A549 (cell line): ENCODE measurements at regions not wholly inside any gene's neighbourhood (a gene's known extent, or its start where the extent isn't known, plus 50 kb on each side); places are given as distances from the start of the nearest gene placed in this dataset.
A peak's percentile ranks its signal among the peaks of the same experiment; 100 is the strongest.
"Not testable (repeated sequence)": the region's sequence is repeated elsewhere in the genome, so short reads cannot be mapped to it uniquely, and the experiment has no call there.

Experiments used
- ATAC-seq, 2 experiments: fragments of 200-7000 bp in 1 of 2; fragments of >200 bp in 1 of 2; cut with Nextera tagmentation in 1 of 2; cut with Tn5 transposase in 1 of 2; 3 replicates each; pipeline versions ENCODE4 v1.8.0 to v1.9.1; 2018 to 2020; ENCODE audit warnings: mild to moderate bottlenecking in 1 of 2, moderate library complexity in 1 of 2
- CTCF ChIA-PET: fragments of 300-600 bp; sonication (Branson Sonifier 250); formaldehyde crosslinking; extraction: SDS; loops from one replicate; lab custom pipeline; 2021; ENCODE audit warnings: antibody characterized with exemption, inconsistent platforms; lab: Yijun Ruan, JAX
- POLR2A ChIA-PET: fragments of 350-600 bp; formaldehyde crosslinking; extraction: SDS; loops from one replicate; lab custom pipeline; 2021; ENCODE audit warnings: antibody characterized with exemption, inconsistent platforms; lab: Yijun Ruan, JAX
- DNase-seq, 2 experiments: peaks; one replicate each; pipeline versions ENCODE4 v3.0.0 to v3.0.0-alpha.2; 2011 to 2016; ENCODE audit warnings: low read depth in 1 of 2, low spot score in 1 of 2
- FAIRE-seq: peaks from 2 replicates; lab custom pipeline; 2011; peaks lifted over from hg19 to GRCh38; lab: Jason Lieb, UNC
- H3K27ac ChIP-seq, 2 experiments: fragments of >200 bp; sonication (Bioruptor Twin); formaldehyde crosslinking; 3 replicates each; pipeline ENCODE4 v1.5.1; 2016 to 2017
- H3K4me1 ChIP-seq: fragments of >200 bp; sonication (Bioruptor Twin); formaldehyde crosslinking; 3 replicates; pipeline ENCODE4 v1.6.1; 2016
- H3K4me2 ChIP-seq: fragments of >200 bp; sonication (Bioruptor Twin); formaldehyde crosslinking; 3 replicates; pipeline ENCODE4 v1.6.1; 2016
- H3K4me3 ChIP-seq: fragments of >200 bp; sonication (Bioruptor Twin); formaldehyde crosslinking; 3 replicates; pipeline ENCODE4 v1.5.1; 2016
- H3K9me3 ChIP-seq: fragments of >200 bp; sonication (Bioruptor Twin); formaldehyde crosslinking; 3 replicates; pipeline ENCODE4 v1.6.1; 2016
- CEBPB ChIP-seq, 2 experiments: fragments of >200 bp in 1 of 2; sonication (Bioruptor Twin) in 1 of 2; formaldehyde crosslinking in 1 of 2; IDR thresholded peaks; 2 replicates each; pipeline ENCODE4 v1.6.1; 2012 to 2016
- CHD2 ChIP-seq: fragments of 150-350 bp; IDR thresholded peaks from 2 replicates; pipeline ENCODE4 v1.6.1; 2014; ENCODE audit warnings: low read length; ENCODE audit not compliant: partially characterized antibody
- EHF ChIP-seq: fragments of 250-450 bp; sonication (Bioruptor Pico); IDR thresholded peaks from 2 replicates; pipeline ENCODE4 v1.5.0; 2020; ENCODE audit warnings: mild to moderate bottlenecking
- EHMT2 ChIP-seq: fragments of 200-600 bp; sonication (generic); IDR thresholded peaks from 2 replicates; pipeline ENCODE4 v1.6.1; 2016; ENCODE audit warnings: antibody characterized with exemption, low read depth, mild to moderate bottlenecking, moderate library complexity
- FOSL2 ChIP-seq, 2 experiments: fragments of 450-650 bp in 1 of 2; fragments of >200 bp in 1 of 2; sonication (Bioruptor Twin) in 1 of 2; formaldehyde crosslinking; IDR thresholded peaks; 2 replicates each; pipeline versions ENCODE4 v1.5.0 to v1.6.1; 2016 to 2020; ENCODE audit warnings: mild to moderate bottlenecking in 1 of 2, moderate library complexity in 1 of 2
- HEYL ChIP-seq: fragments of 250-450 bp; sonication (Bioruptor Pico); IDR thresholded peaks from 2 replicates; pipeline ENCODE4 v1.8.0; 2021; ENCODE audit warnings: mild to moderate bottlenecking, moderate library complexity
- HOXA7 ChIP-seq: fragments of 250-450 bp; sonication (Bioruptor Pico); IDR thresholded peaks from 2 replicates; pipeline ENCODE4 v1.5.0; 2020; ENCODE audit warnings: mild to moderate bottlenecking, moderate library complexity
- KDM1A ChIP-seq: fragments of 200-600 bp; sonication (generic); IDR thresholded peaks from 2 replicates; pipeline ENCODE4 v1.6.1; 2016; ENCODE audit warnings: low read depth, mild to moderate bottlenecking
- KDM5A ChIP-seq: fragments of 200-600 bp; sonication (generic); IDR thresholded peaks from 2 replicates; pipeline ENCODE4 v1.6.1; 2016; ENCODE audit warnings: antibody characterized with exemption, mild to moderate bottlenecking
- MYC ChIP-seq: IDR thresholded peaks from 2 replicates; pipeline ENCODE4 v1.6.1; 2012; ENCODE audit warnings: mild to moderate bottlenecking, inconsistent platforms, low read length, improper control_type of control experiment, borderline replicate concordance
- RNF2 ChIP-seq: fragments of 200-600 bp; sonication (generic); IDR thresholded peaks from 2 replicates; pipeline ENCODE4 v1.6.1; 2016; ENCODE audit warnings: low read depth, mild to moderate bottlenecking, antibody characterized with exemption, moderate library complexity, borderline replicate concordance
- SMC3 ChIP-seq: fragments of >200 bp; sonication (Bioruptor Twin); formaldehyde crosslinking; IDR thresholded peaks from 3 replicates; pipeline ENCODE4 v1.6.1; 2018; ENCODE audit warnings: inconsistent platforms
- TP53 ChIP-seq: fragments of 250-450 bp; sonication (Bioruptor Pico); IDR thresholded peaks from 2 replicates; pipeline ENCODE4 v1.5.0; 2021; ENCODE audit warnings: mild to moderate bottlenecking, moderate library complexity
- ZC3H11A ChIP-seq: fragments of 450-650 bp; IDR thresholded peaks from 2 replicates; pipeline ENCODE4 v1.6.1; 2014; ENCODE audit warnings: antibody characterized with exemption, mild to moderate bottlenecking
- ZFP36 ChIP-seq: fragments of 450-650 bp; IDR thresholded peaks from 2 replicates; pipeline ENCODE4 v1.6.1; 2014; ENCODE audit warnings: borderline replicate concordance; ENCODE audit not compliant: partially characterized antibody
- ZSCAN20 ChIP-seq: fragments of 250-450 bp; sonication (Bioruptor Pico); IDR thresholded peaks from 2 replicates; pipeline ENCODE4 v1.8.0; 2022; ENCODE audit warnings: mild to moderate bottlenecking, moderate library complexity
- WGBS: methylation state at CpG from one replicate; pipeline ENCODE4 v1.1.6; 2017; ENCODE audit errors: missing lambda C conversion rate; 5-methylcytosine and 5-hydroxymethylcytosine counted together
- TF ChIP-seq, protein P1 (sequence below): fragments of 250-450 bp; sonication (Bioruptor Pico); IDR thresholded peaks from 2 replicates; pipeline ENCODE4 v1.5.0; 2021; ENCODE audit warnings: mild to moderate bottlenecking, moderate library complexity, borderline replicate concordance
- TF ChIP-seq, protein P2 (sequence below): IDR thresholded peaks from 2 replicates; pipeline ENCODE4 v1.6.1; 2012

DNA sequence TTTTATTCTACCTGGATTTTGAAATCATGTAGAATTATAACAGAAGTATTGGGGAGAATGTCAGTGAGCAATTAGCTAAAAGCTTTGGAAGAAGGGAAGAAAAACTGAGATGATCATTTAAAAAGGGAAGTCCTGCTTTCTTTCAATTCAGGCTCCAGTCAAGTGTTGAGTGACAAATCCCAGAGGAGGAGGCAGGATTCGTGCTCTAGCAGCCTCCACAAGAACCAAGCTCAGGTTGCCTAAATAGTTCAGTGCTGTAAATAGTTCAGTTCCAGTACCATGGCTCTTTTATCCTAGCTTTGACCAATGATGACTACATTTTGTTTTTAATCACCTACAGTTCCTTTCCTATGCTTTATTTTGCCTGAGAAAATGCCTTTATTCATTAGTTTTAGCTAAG, 204.9 kb upstream of the NREP start:
- ATAC-seq = no peak
- TF ChIP-seq SMC3 (no peak), FOSL2 (IDR thresholded peaks at IDR 0.05) (no peak), FOSL2 (CRISPR knock-in tag; IDR thresholded peaks at IDR 0.05) (no peak), CHD2 (no peak), TP53 (no peak), KDM5A (no peak), HOXA7 (CRISPR knock-in tag) (no peak)
- TF ChIP-seq, protein P1, sequence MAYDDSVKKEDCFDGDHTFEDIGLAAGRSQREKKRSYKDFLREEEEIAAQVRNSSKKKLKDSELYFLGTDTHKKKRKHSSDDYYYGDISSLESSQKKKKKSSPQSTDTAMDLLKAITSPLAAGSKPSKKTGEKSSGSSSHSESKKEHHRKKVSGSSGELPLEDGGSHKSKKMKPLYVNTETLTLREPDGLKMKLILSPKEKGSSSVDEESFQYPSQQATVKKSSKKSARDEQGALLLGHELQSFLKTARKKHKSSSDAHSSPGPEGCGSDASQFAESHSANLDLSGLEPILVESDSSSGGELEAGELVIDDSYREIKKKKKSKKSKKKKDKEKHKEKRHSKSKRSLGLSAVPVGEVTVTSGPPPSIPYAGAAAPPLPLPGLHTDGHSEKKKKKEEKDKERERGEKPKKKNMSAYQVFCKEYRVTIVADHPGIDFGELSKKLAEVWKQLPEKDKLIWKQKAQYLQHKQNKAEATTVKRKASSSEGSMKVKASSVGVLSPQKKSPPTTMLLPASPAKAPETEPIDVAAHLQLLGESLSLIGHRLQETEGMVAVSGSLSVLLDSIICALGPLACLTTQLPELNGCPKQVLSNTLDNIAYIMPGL (CRISPR knock-in tag) = no peak
- TF ChIP-seq, protein P2, sequence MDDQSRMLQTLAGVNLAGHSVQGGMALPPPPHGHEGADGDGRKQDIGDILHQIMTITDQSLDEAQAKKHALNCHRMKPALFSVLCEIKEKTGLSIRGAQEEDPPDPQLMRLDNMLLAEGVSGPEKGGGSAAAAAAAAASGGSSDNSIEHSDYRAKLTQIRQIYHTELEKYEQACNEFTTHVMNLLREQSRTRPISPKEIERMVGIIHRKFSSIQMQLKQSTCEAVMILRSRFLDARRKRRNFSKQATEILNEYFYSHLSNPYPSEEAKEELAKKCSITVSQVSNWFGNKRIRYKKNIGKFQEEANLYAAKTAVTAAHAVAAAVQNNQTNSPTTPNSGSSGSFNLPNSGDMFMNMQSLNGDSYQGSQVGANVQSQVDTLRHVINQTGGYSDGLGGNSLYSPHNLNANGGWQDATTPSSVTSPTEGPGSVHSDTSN = no peak
- ChIA-PET CTCF (no interaction called here), POLR2A (no interaction called here)
- 0% methylated on average over 1 of the region's 1 CpG for WGBS
- no peak overlapping the region for H3K27ac ChIP-seq
- DNase-seq = no peak
- H3K9me3 ChIP-seq = no peaks in the 10 kb centered on the region; the same call in 2 of the 3 replicates
- no peak overlapping the region for H3K4me2 ChIP-seq
- H3K4me3 ChIP-seq = no peak overlapping the region
- no peaks in the 10 kb centered on the region for H3K4me1 ChIP-seq
- FAIRE-seq = no peak

DNA sequence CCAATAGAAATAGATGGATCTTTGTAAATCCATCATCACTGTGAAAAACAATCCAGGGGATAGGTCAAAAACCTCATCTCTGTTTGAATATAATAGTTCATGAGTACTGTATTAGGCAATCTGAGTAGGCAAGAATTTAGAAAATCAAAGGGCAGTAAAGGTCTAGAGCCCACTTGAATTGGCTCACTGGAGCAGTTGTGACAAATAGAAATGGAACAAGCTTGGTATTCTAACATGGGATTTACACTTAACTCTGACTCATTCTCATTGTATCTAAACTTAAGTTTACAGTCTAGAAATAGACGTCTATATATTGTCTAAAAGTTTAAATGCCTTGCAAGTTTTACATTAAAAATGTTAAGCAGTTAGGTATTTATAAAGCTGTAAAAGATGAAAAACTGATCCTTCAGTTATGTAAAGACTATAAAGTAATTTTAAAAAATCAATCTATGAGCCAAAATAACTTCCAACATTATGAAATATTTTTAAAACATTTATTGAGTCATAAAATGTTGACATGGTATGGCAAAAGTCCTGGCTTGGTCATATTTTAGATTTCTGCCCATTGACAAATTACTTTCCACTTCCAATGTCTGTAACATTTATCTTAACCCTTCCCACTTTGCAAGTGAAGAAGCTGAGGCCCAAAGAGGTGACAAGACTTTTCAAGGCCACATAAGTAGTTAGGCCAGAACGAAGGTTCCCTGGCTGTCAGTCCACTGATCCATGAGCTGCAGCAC, 203.7 kb upstream of the NREP start:
- TF ChIP-seq RNF2 = no peak
- TF ChIP-seq EHMT2 = no peak
- no peak for TF ChIP-seq CEBPB (IDR thresholded peaks at IDR 0.05)
- TF ChIP-seq ZFP36 = no peak
- TF ChIP-seq ZSCAN20 = no peak
- no peak for TF ChIP-seq KDM1A
- no peak for TF ChIP-seq HEYL (CRISPR knock-in tag)
- no peak for TF ChIP-seq EHF (CRISPR knock-in tag)
- no peak for TF ChIP-seq MYC
- POLR2A ChIA-PET = no interaction called here
- Histone ChIP-seq H3K4me3 (no peak overlapping the region), H3K4me1 (no peaks in the 10 kb centered on the region), H3K27ac (no peak overlapping the region), H3K9me3 (no peaks in the 10 kb centered on the region; the same call in 2 of the 3 replicates), H3K4me2 (no peak overlapping the region)
- 8% methylated on average over 2 of the region's 2 CpGs for WGBS
- no peak for DNase-seq
- no peak for FAIRE-seq
- no peak for ATAC-seq
- CTCF ChIA-PET = no interaction called here

DNA sequence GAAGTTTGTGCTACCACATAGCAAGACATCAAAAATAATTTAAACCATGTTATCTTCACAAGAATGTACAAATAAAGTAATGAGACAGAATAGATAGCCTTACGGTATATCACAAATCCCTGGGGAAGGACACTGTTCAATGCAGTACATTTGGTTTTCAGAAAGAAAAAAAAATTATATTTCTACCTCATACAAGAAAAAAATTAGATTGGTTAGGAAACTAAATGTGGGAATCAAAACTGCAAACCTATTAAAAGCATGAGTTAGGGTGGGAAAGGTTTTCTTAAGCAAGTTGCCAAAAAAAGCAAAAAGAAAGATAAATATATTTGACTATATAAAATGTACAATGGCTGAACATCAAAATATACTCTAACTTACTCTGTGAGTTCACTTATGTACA, 201.9 kb upstream of the NREP start:
- ChIA-PET CTCF (no interaction called here), POLR2A (no interaction called here)
- Histone ChIP-seq H3K4me1 (no peaks in the 10 kb centered on the region), H3K4me3 (no peak overlapping the region), H3K9me3 (no peaks in the 10 kb centered on the region), H3K4me2 (no peak overlapping the region), H3K27ac (no peak overlapping the region)
- TF ChIP-seq ZFP36 = no peak
- no peak for ATAC-seq
- no peak for DNase-seq
- no peak for FAIRE-seq
- WGBS = 78% methylated on average over 1 of the region's 1 CpG

DNA sequence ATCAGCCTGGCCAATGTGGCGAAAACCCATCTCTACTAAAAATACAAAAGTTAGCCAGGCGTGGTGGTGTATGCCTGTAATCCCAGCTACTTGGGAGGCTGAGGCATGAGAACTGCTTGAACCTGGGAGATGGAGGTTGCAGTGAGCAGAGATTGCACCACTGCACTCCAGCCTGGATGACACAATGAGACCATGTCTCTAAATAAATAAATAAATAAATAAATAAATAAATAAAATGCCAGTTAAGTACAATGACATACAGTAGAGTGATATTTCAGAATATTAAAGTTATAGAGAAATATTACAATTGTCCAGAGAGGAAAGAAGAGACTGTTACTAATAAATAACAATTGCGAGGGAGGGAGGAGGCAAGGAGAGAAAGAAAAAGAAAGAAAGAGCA, 199.8 kb upstream of the NREP start:
- H3K9me3 ChIP-seq, DNase-seq, H3K4me3 ChIP-seq, ATAC-seq, H3K4me2 ChIP-seq, H3K4me1 ChIP-seq, FAIRE-seq, H3K27ac ChIP-seq, POLR2A ChIA-PET, CTCF ChIA-PET: not testable (repeated sequence)
- TF ChIP-seq ZC3H11A = peak; percentile 68
- 44% methylated on average over 3 of the region's 3 CpGs for WGBS
